IMR-90 (cell line): ENCODE measurements at regions not wholly inside any gene's neighbourhood (a gene's known extent, or its start where the extent isn't known, plus 50 kb on each side); places are given as distances from the start of the nearest gene placed in this dataset.

Source experiments
- ATAC-seq: fragments of 200-7000 bp; cut with Tn5 transposase; 2 replicates; pipeline ENCODE4 v1.9.1; 2020; ENCODE audit warnings: low read depth, mild to moderate bottlenecking, moderate library complexity
- BruUV-seq: library from RNA; stranded (reverse); fragments of 400-500 nt; replicated peaks from 2 replicates; lab custom pipeline; 2021; lab: Mats Ljungman, UMichigan
- CTCF ChIA-PET: fragments of 300-600 bp; formaldehyde crosslinking; extraction: SDS; loops from one replicate; lab custom pipeline; 2021; ENCODE audit warnings: antibody characterized with exemption; lab: Yijun Ruan, JAX
- POLR2A ChIA-PET: fragments of 300-600 bp; sonication (Branson Sonifier 250); formaldehyde crosslinking; loops from one replicate; lab custom pipeline; 2022; ENCODE audit warnings: antibody characterized with exemption; ENCODE audit not compliant: unreplicated experiment; lab: Charles Lee
- DNase-seq: peaks from one replicate; pipeline ENCODE4 v3.0.0; 2013
- H2AFZ ChIP-seq: replicated peaks from 2 replicates; pipeline ENCODE3; 2013; ENCODE audit warnings: low read length, mild to moderate bottlenecking; ENCODE audit not compliant: poor library complexity
- H2AK5ac ChIP-seq: 2 replicates; pipeline ENCODE4 v1.6.1; 2013; ENCODE audit warnings: low read depth, low read length, inconsistent platforms
- H2AK9ac ChIP-seq: replicated peaks from 2 replicates; pipeline ENCODE3; 2013; ENCODE audit warnings: mild to moderate bottlenecking, low read depth, low read length, moderate library complexity; ENCODE audit not compliant: poor library complexity
- H2BK120ac ChIP-seq: 2 replicates; pipeline ENCODE4 v1.6.1; 2013; ENCODE audit warnings: low read depth, low read length, inconsistent platforms
- H2BK15ac ChIP-seq: 3 replicates; pipeline ENCODE4 v1.6.1; 2013; ENCODE audit warnings: low read depth, low read length, inconsistent platforms
- H2BK20ac ChIP-seq: 2 replicates; pipeline ENCODE4 v1.6.1; 2013; ENCODE audit warnings: low read depth, mild to moderate bottlenecking, inconsistent platforms, low read length, moderate library complexity
- H2BK5ac ChIP-seq: 2 replicates; pipeline ENCODE4 v1.6.1; 2013; ENCODE audit warnings: mild to moderate bottlenecking, low read depth, low read length, inconsistent platforms; ENCODE audit not compliant: poor library complexity, severe bottlenecking
- H3K14ac ChIP-seq: replicated peaks from 2 replicates; pipeline ENCODE4 v1.6.1; 2013; ENCODE audit warnings: low read depth, low read length, inconsistent platforms
- H3K18ac ChIP-seq: 2 replicates; pipeline ENCODE4 v1.6.1; 2013; ENCODE audit warnings: low read depth, low read length, control low read depth
- H3K23ac ChIP-seq: 2 replicates; pipeline ENCODE4 v1.6.1; 2013; ENCODE audit warnings: low read depth, low read length, inconsistent platforms
- H3K27ac ChIP-seq: 2 replicates; pipeline ENCODE4 v1.5.1; 2013; ENCODE audit warnings: mild to moderate bottlenecking, control low read depth, low read length; ENCODE audit not compliant: insufficient read depth
- H3K27me3 ChIP-seq: 2 replicates; pipeline ENCODE4 v1.6.1; 2013; ENCODE audit warnings: low read length; ENCODE audit not compliant: control insufficient read depth, insufficient read depth
- H3K36me3 ChIP-seq: 2 replicates; pipeline ENCODE4 v1.6.1; 2013; ENCODE audit warnings: low read length, mixed read lengths; ENCODE audit not compliant: control insufficient read depth, insufficient read depth
- H3K4ac ChIP-seq: 2 replicates; pipeline ENCODE4 v1.6.1; 2013; ENCODE audit warnings: low read depth, low read length, inconsistent platforms
- H3K4me1 ChIP-seq: 2 replicates; pipeline ENCODE4 v1.6.1; 2013; ENCODE audit warnings: low read length, mixed read lengths; ENCODE audit not compliant: control insufficient read depth, insufficient read depth
- H3K4me2 ChIP-seq: 2 replicates; pipeline ENCODE4 v1.6.1; 2013; ENCODE audit warnings: low read depth, mild to moderate bottlenecking, control low read depth, low read length, moderate library complexity
- H3K4me3 ChIP-seq: 2 replicates; pipeline ENCODE4 v1.5.1; 2013; ENCODE audit warnings: low read depth, mild to moderate bottlenecking, control low read depth, low read length, moderate library complexity; ENCODE audit not compliant: insufficient read depth
- H3K56ac ChIP-seq: 2 replicates; pipeline ENCODE4 v1.6.1; 2013; ENCODE audit warnings: low read length, inconsistent platforms; ENCODE audit not compliant: insufficient read depth; ENCODE audit errors: extremely low read depth
- H3K79me1 ChIP-seq, 2 experiments: 2 replicates each; pipeline ENCODE4 v1.6.1; 2013; ENCODE audit warnings: low read length in 2 of 2, inconsistent platforms in 1 of 2, low read depth in 1 of 2
- H3K9ac ChIP-seq: 2 replicates; pipeline ENCODE4 v1.6.1; 2013; ENCODE audit warnings: low read depth, low read length, control low read depth
- H3K9me1 ChIP-seq: 2 replicates; pipeline ENCODE4 v1.6.1; 2013; ENCODE audit warnings: low read length, inconsistent platforms; ENCODE audit not compliant: insufficient read depth
- H3K9me3 ChIP-seq: 2 replicates; pipeline ENCODE4 v1.6.1; 2013; ENCODE audit warnings: low read length; ENCODE audit not compliant: control insufficient read depth, insufficient read depth
- H4K20me1 ChIP-seq: 2 replicates; pipeline ENCODE4 v1.6.1; 2013; ENCODE audit warnings: low read length, inconsistent platforms; ENCODE audit not compliant: insufficient read depth
- H4K5ac ChIP-seq: 2 replicates; pipeline ENCODE4 v1.6.1; 2013; ENCODE audit warnings: mild to moderate bottlenecking, low read depth, low read length, control low read depth
- H4K8ac ChIP-seq, 2 experiments: 2 replicates each; pipeline ENCODE4 v1.6.1; 2013; ENCODE audit warnings: low read depth in 2 of 2, low read length in 2 of 2, control low read depth in 1 of 2, inconsistent platforms in 1 of 2
- H4K91ac ChIP-seq: 2 replicates; pipeline ENCODE4 v1.6.1; 2013; ENCODE audit warnings: low read depth, low read length, inconsistent platforms; ENCODE audit not compliant: insufficient read depth
- CHD1 ChIP-seq: IDR thresholded peaks from 2 replicates; pipeline ENCODE4 v1.6.1; 2012; ENCODE audit warnings: low read depth, low read length, improper control_type of control experiment
- CTCF ChIP-seq: conservative IDR thresholded peaks from 2 replicates; pipeline ENCODE4 v1.5.1; 2012; ENCODE audit warnings: mild to moderate bottlenecking, low read depth, low read length, improper control_type of control experiment
- FOS ChIP-seq: fragments of 150-350 bp; IDR thresholded peaks from 2 replicates; pipeline ENCODE4 v1.6.1; 2016; ENCODE audit warnings: low read depth, low read length
- MAFK ChIP-seq: IDR thresholded peaks from 2 replicates; pipeline ENCODE4 v1.6.1; 2012; ENCODE audit warnings: low read depth, low read length, improper control_type of control experiment
- MXI1 ChIP-seq: IDR thresholded peaks from 2 replicates; pipeline ENCODE4 v1.6.1; 2012; ENCODE audit warnings: low read depth, mild to moderate bottlenecking, low read length, moderate library complexity, borderline replicate concordance
- RCOR1 ChIP-seq: IDR thresholded peaks from 2 replicates; pipeline ENCODE4 v1.6.1; 2012; ENCODE audit warnings: mild to moderate bottlenecking, low read length, improper control_type of control experiment; ENCODE audit not compliant: insufficient replicate concordance
- WGBS, 2 experiments: methylation state at CpG; one replicate each; pipeline versions ENCODE4 v1.1.5 to v1.1.7; 2013; ENCODE audit warnings: missing lambda C conversion rate in 2 of 2; ENCODE audit not compliant: insufficient read length in 1 of 2; ENCODE audit errors: extremely low coverage in 2 of 2; 5-methylcytosine and 5-hydroxymethylcytosine counted together
- dilution Hi-C: fragments of 300-500 bp; cut with HindIII; formaldehyde crosslinking; loops from one replicate; pipeline ENCODE4 v1.14.3; 2018; ENCODE audit warnings: low sequenced_read_pairs; ENCODE audit not compliant: unreplicated experiment
- in situ Hi-C: fragments of 300-500 bp; cut with MboI; formaldehyde crosslinking; loops from 3 replicates; pipeline ENCODE4 v1.14.3; 2019; ENCODE audit warnings: low sequenced_read_pairs, inconsistent platforms, mixed read lengths
- intact Hi-C: fragments of 100-400 bp; cut with micrococcal nuclease; formaldehyde crosslinking; loops from 2 replicates; pipeline ENCODE4 v1.10.0; 2022
- TF ChIP-seq, protein P1 (sequence below): fragments of 150-350 bp; IDR thresholded peaks from 2 replicates; pipeline ENCODE4 v1.6.1; 2017; ENCODE audit warnings: mild to moderate bottlenecking, antibody characterized with exemption, low read length, low read depth

DNA sequence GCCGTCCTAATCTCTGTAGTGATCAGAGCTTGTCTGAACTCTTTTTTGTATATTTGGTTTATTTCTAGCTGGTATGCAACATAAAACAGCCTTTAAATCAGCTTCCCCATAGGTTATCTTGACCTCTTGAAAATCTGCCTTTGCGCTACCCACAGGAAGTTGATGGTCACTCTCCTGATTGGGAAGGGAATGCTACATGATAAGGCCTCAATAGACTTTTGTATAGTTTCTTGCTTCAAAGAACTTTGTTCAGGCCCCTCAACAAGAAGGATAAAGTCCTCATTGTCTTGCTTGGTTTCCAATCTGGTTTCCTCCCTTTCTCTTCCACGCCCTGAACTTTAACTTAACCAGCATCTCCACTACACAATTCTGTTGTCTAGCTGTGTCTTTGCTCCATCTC lies 95.4 kb upstream of the TENT5A start:
- Histone ChIP-seq H4K8ac (no peak overlapping the region), H3K9me1 (no peaks in the 10 kb centered on the region), H3K36me3 (no peaks in the 10 kb centered on the region), H3K4ac (no peak overlapping the region), H2AFZ (no peak overlapping the region), H3K4me3 (no peak overlapping the region), H2BK5ac (no peak overlapping the region), H3K56ac (no peak overlapping the region), H3K23ac (no peak overlapping the region), H3K18ac (no peak overlapping the region), H3K27me3 (no peaks in the 10 kb centered on the region), H2AK5ac (no peak overlapping the region), H3K79me1 (no peaks in the 10 kb centered on the region), H3K14ac (no peak overlapping the region), H3K4me2 (no peak overlapping the region), H3K27ac (no peak overlapping the region), H4K20me1 (no peaks in the 10 kb centered on the region), H3K9me3 (no peaks in the 10 kb centered on the region), H2BK120ac (no peak overlapping the region), H3K4me1 (no peaks in the 10 kb centered on the region), H4K5ac (no peak overlapping the region), H4K91ac (no peak overlapping the region), H2BK20ac (no peak overlapping the region), H2AK9ac (no peak overlapping the region), H2BK15ac (no peak overlapping the region), H3K9ac (no peak overlapping the region)
- no peak for ATAC-seq
- dilution Hi-C loops, result no loop called here
- WGBS, 2 experiments, result 75% methylated on average over 1 of the region's 3 CpGs; no CpG with 5 or more reads in 1 of the 2 experiments
- no peak for TF ChIP-seq MAFK
- no peak for TF ChIP-seq MXI1
- no peak for TF ChIP-seq CTCF
- no peak for TF ChIP-seq RCOR1
- TF ChIP-seq, protein P1, sequence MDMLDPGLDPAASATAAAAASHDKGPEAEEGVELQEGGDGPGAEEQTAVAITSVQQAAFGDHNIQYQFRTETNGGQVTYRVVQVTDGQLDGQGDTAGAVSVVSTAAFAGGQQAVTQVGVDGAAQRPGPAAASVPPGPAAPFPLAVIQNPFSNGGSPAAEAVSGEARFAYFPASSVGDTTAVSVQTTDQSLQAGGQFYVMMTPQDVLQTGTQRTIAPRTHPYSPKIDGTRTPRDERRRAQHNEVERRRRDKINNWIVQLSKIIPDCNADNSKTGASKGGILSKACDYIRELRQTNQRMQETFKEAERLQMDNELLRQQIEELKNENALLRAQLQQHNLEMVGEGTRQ, result no peak
- no peak for TF ChIP-seq CHD1
- TF ChIP-seq FOS, result no peak
- DNase-seq, result no peak
- no TSS peak for BruUV-seq
- intact Hi-C loops, result no loop called here
- ChIA-PET CTCF (no interaction called here), POLR2A (no interaction called here)
- in situ Hi-C loops, result no loop called here
